Keratinocyte (primary cell): ENCODE measurements at regions not wholly inside any gene's neighbourhood (a gene's known extent, or its start where the extent isn't known, plus 50 kb on each side); places are given as distances from the start of the nearest gene placed in this dataset.

Source experiments
- CTCF ChIP-seq, 3 experiments: IDR thresholded peaks in 1 of 3; conservative IDR thresholded peaks in 1 of 3; optimal IDR thresholded peaks in 1 of 3; 2 replicates in 2 of 3; 3 replicates in 1 of 3; pipeline versions ENCODE3 to v1.5.1; 2011; ENCODE audit warnings: low read length in 3 of 3, mild to moderate bottlenecking in 3 of 3, moderate library complexity in 2 of 3, control low read depth in 1 of 3, inconsistent platforms in 1 of 3; ENCODE audit not compliant: insufficient read depth in 2 of 3; ENCODE audit errors: extremely low read depth in 1 of 3
- EZH2 ChIP-seq: IDR thresholded peaks from one replicate; pipeline ENCODE4 v1.6.1; 2012; ENCODE audit warnings: inconsistent platforms, mild to moderate bottlenecking, low read length, moderate library complexity

DNA sequence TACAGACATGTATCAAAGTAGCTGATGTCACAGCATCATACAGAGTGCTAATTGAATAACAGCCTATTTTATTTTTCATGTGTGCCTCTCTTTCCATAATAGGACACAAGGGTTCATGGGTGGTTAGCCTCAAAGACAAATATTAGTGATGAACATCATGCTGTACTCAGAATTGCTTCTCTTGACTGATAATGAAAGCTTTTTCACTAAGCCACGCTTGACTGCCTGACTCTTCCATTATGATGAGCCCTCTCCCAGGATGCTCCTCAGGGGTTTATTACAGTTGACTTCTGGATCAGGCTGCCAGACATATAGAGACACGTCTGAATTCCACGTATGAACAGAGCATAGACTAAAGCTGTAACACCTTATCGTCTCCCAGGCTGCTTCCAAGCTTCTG is 2757.5 kb downstream of the PCDH7 start:
- TF ChIP-seq CTCF (optimal IDR thresholded peaks at IDR 0.05 in 1 of 3, IDR thresholded peaks at IDR 0.05 in 1 of 3, conservative IDR thresholded peaks at IDR 0.05 in 1 of 3; ENCODE audit: extremely low read depth in 1 of 3, insufficient read depth in 2 of 3, low read length in 3 of 3) (no peak), EZH2 (no peak)
